ENCODE measurements at regions not wholly inside any gene's neighbourhood (a gene's known extent, or its start where the extent isn't known, plus 50 kb on each side); places are given as distances from the start of the nearest gene placed in this dataset.

GRCh38 chr15:35596285-35596684, 50.3 kb upstream of the DPH6 start:
- no peak for TF ChIP-seq POLR2A (IDR thresholded peaks at IDR 0.05; ENCODE audit: low read depth, low read length)

DNA sequence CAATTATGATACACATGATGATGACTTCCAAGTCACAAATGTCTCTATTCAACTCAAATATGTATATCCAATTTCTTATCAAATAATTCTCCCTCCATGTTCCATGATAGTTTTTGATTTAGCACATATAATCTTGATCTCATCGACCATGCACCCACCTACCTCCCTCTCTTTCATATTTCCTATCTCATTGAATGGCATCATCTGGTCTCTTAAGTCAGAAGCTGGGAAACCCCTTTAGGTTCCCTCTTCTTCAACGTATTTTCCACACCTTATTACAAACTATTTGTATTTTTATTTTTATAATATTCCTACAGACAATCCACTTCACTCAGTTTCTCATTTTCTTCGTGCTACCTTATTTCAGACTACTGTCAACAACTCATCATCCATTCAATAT, 56.9 kb upstream of the DPH6 start:
- DNase-seq (ENCODE audit: insufficient read length, low spot score) (no peak), FAIRE-seq (peak; percentile 11)
- no peak for TF ChIP-seq POLR2A (IDR thresholded peaks at IDR 0.05; ENCODE audit: low read depth, low read length)

More at GRCh38 chr15:35596285-35596684, 50.3 kb upstream of the DPH6 start:
- FAIRE-seq (peak; percentile 53), DNase-seq (ENCODE audit: insufficient read length, low spot score) (no peak)

DNA sequence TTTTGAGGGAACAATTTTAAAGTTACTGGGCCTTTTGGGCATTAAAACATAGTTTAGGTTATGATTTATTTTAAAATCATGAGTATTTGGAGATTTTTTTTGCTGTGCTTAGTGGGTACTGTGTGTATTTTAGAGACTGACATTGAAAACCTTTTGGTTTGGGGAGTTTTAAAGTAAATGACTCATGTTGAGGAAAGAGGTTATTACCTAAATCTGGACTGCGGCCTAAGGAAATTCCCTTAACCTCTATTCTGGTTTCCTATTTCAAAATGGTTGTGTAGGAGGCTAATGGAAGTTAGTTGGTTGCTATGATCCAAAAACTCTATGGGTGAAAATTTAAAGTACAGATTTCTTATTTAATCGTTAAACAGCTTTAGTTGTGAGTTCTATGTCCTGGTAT, 57.3 kb upstream of the DPH6 start:
- FAIRE-seq: no peak
- no peak for DNase-seq (ENCODE audit: insufficient read length, low spot score)
- no peak for TF ChIP-seq POLR2A (IDR thresholded peaks at IDR 0.05; ENCODE audit: low read depth, low read length)

GRCh38 chr15:35603856-35604255, 57.9 kb upstream of the DPH6 start:
- FAIRE-seq: no peak
- DNase-seq (ENCODE audit: insufficient read length, low spot score): no peak
- TF ChIP-seq POLR2A (IDR thresholded peaks at IDR 0.05; ENCODE audit: low read depth, low read length): no peak

GRCh38 chr15:35605764-35606449, 59.9 kb upstream of the DPH6 start:
- no peak for DNase-seq (ENCODE audit: insufficient read length, low spot score)
- FAIRE-seq: no peak
- TF ChIP-seq POLR2A (IDR thresholded peaks at IDR 0.05; ENCODE audit: low read depth, low read length): no peak

DNA sequence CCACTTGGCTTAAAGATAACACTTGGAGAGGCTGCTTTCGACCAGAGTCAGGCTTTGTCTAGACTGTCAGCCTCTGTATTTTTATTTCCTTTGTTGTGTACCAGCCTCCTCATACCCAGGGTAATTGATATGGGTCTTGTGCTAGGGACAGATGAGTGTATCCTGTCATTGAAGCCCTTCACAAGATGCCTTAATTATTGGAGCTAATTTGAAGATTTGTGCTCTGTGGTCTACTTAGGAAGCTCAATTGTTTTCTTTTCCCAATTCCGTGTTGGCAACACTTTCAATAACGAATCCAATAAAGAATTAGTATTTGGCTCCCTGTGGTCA, 60.5 kb upstream of the DPH6 start:
- no peak for FAIRE-seq
- no peak for DNase-seq (ENCODE audit: insufficient read length, low spot score)

DNA sequence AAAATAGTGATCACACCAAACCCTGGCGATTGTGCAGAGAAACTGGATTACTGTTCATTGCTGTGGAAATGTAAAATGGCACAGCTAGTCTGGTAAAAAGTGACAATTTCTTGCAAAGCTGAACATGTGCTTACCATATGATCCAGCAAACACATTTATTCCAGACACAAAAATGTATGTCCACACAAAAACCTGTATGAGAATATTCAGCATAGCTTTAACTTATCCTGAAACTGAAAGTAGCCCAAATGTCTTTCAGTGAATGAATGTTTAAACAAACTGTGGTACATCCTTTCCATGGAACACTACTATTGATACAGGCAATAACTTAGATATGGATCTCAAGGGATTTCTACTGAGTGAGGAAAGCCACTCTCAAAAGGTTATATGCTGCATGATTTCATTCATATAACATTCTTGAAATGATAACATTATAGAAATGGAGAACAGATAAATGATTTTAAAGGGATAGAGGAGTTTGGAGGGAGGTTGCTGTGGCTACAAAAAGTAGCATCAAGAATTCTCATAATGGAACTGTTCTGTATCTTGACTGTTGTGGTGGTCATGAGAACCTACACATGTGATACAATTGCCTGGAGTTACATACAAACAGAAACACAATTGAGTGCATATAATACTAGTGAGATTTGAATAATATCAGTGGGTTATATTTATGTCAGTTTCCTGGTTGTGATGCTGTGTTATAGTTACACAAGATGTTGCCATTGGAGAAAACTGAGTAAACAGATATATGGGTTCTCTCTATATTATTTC, 70.7 kb upstream of the DPH6 start:
- no peak for TF ChIP-seq POLR2A (IDR thresholded peaks at IDR 0.05; ENCODE audit: low read depth, low read length)
- DNase-seq (ENCODE audit: insufficient read length, low spot score): no peak
- no peak for FAIRE-seq

More for the DNA sequence above, 60.5 kb upstream of the DPH6 start:
- TF ChIP-seq POLR2A (IDR thresholded peaks at IDR 0.05; ENCODE audit: low read depth, low read length): no peak

- DNase-seq (ENCODE audit: insufficient read length, low spot score) (no peak), FAIRE-seq (peak; percentile 6)
- TF ChIP-seq POLR2A (IDR thresholded peaks at IDR 0.05; ENCODE audit: low read depth, low read length): no peak
These were observed 72.6 kb upstream of the DPH6 start for GRCh38 chr15:35618260-35619188.

GRCh38 chr15:35622641-35623340, 76.8 kb upstream of the DPH6 start:
- DNase-seq (ENCODE audit: insufficient read length, low spot score) (no peak), FAIRE-seq (no peak)
- no peak for TF ChIP-seq POLR2A (IDR thresholded peaks at IDR 0.05; ENCODE audit: low read depth, low read length)

- FAIRE-seq (no peak), DNase-seq (ENCODE audit: insufficient read length, low spot score) (no peak)
- no peak for TF ChIP-seq POLR2A (IDR thresholded peaks at IDR 0.05; ENCODE audit: low read depth, low read length)
These were observed 78.9 kb upstream of the DPH6 start for GRCh38 chr15:35624881-35625280.

- DNase-seq (ENCODE audit: insufficient read length, low spot score): no peak
- TF ChIP-seq POLR2A (IDR thresholded peaks at IDR 0.05; ENCODE audit: low read depth, low read length): no peak
- FAIRE-seq: no peak
These were observed 80.8 kb upstream of the DPH6 start for GRCh38 chr15:35626571-35627318.

DNA sequence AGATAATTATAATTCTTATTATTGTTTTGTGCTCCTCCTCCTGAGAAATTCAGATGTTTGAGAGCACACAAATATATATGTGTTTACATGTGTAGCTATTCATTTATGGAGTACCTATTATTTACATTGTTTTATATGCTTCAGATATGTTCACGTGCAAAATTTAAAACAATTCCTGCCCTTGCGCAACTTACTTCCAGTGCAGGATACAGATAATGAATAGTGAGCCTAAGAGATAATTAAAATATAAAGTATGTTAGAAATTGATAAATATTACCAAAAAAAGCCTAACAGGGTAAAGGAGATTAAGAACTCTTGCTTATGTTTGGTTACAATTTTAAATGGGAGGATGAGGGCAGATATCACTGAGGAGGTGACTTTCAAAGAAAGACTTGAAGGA, 81.7 kb upstream of the DPH6 start:
- TF ChIP-seq POLR2A (IDR thresholded peaks at IDR 0.05; ENCODE audit: low read depth, low read length): no peak
- DNase-seq (ENCODE audit: insufficient read length, low spot score): no peak
- FAIRE-seq: no peak

DNA sequence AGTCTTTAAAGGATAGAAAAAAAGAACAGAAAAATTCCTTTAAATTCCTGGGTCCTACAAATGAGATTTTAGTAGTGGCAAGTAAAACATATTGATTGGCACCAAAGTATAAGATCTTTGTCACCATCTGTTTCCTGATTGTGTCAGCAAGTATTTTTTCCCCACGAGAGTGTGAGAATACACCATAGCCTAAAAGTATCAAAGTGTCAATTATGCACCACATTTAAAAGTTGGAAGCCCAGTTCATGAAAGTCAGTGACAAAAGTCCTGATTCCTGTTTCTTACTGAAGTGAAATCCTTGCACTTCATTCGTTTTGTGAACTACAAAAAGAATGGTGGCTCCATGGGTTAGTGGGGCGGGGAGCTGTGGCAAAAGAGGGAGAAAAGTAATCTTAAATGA, 83.8 kb upstream of the DPH6 start:
- no peak for TF ChIP-seq POLR2A (IDR thresholded peaks at IDR 0.05; ENCODE audit: low read depth, low read length)
- FAIRE-seq: no peak

More for the DNA sequence above, 83.8 kb upstream of the DPH6 start:
- no peak for DNase-seq (ENCODE audit: insufficient read length, low spot score)

All from H54 (cell line).